ENCODE measurements at regions not wholly inside any gene's neighbourhood (a gene's known extent, or its start where the extent isn't known, plus 50 kb on each side); places are given as distances from the start of the nearest gene placed in this dataset.
"Not testable (repeated sequence)": the region's sequence is repeated elsewhere in the genome, so short reads cannot be mapped to it uniquely, and the experiment has no call there.

- DNase-seq (ENCODE audit: extremely low read depth in 1 of 11, low read depth in 9 of 11, low spot score in 4 of 11) = no peak
Observed at GRCh38 chr14:24744641-24745040, 110.7 kb upstream of the GZMB start.

- no peak for DNase-seq (ENCODE audit: extremely low read depth in 1 of 11, low read depth in 9 of 11, low spot score in 4 of 11)
Observed at GRCh38 chr14:24741871-24742270, 107.9 kb upstream of the GZMB start.

GRCh38 chr14:24735984-24736630 lies 102.1 kb upstream of the GZMB start:
- no peak for DNase-seq (ENCODE audit: extremely low read depth in 1 of 11, low read depth in 9 of 11, low spot score in 4 of 11)

- peak; percentile 27 to 70 (median 48) for DNase-seq (ENCODE audit: extremely low read depth in 1 of 11, low read depth in 9 of 11, low spot score in 4 of 11)
Observed at GRCh38 chr14:24734917-24735500, 101.0 kb upstream of the GZMB start.

- DNase-seq (ENCODE audit: extremely low read depth in 1 of 11, low read depth in 9 of 11, low spot score in 4 of 11) = no peak
Observed at GRCh38 chr14:24726480-24726879, 92.5 kb upstream of the GZMB start.

GRCh38 chr14:24725311-24725710 lies 91.3 kb upstream of the GZMB start:
- DNase-seq (ENCODE audit: extremely low read depth in 1 of 11, low read depth in 9 of 11, low spot score in 4 of 11) = no peak

- DNase-seq (ENCODE audit: extremely low read depth in 1 of 11, low read depth in 9 of 11, low spot score in 4 of 11) = no peak
Observed at GRCh38 chr14:24721775-24722174, 87.8 kb upstream of the GZMB start.

- no peak for DNase-seq (ENCODE audit: extremely low read depth in 1 of 11, low read depth in 9 of 11, low spot score in 4 of 11)
Observed at GRCh38 chr14:24715239-24715638, 81.2 kb upstream of the GZMB start.

- DNase-seq (ENCODE audit: extremely low read depth in 1 of 11, low read depth in 9 of 11, low spot score in 4 of 11) = no peak
Observed at GRCh38 chr14:24713404-24713803, 79.4 kb upstream of the GZMB start.

- DNase-seq (ENCODE audit: extremely low read depth in 1 of 11, low read depth in 9 of 11, low spot score in 4 of 11) = no peak
Observed at GRCh38 chr14:24712909-24713308, 78.9 kb upstream of the GZMB start.

- DNase-seq (ENCODE audit: extremely low read depth in 1 of 11, low read depth in 9 of 11, low spot score in 4 of 11) = no peak
Observed at GRCh38 chr14:24712374-24712773, 78.4 kb upstream of the GZMB start.

- DNase-seq (ENCODE audit: extremely low read depth in 1 of 11, low read depth in 9 of 11, low spot score in 4 of 11) = peak in 9 of 11 donors; percentile 34 to 68 (median 55)
Observed at GRCh38 chr14:24710403-24711112, 76.6 kb upstream of the GZMB start.

- no peak for DNase-seq (ENCODE audit: extremely low read depth in 1 of 11, low read depth in 9 of 11, low spot score in 4 of 11)
Observed at GRCh38 chr14:24708684-24709083, 74.7 kb upstream of the GZMB start.

GRCh38 chr14:24706351-24706750 lies 72.4 kb upstream of the GZMB start:
- DNase-seq (ENCODE audit: extremely low read depth in 1 of 11, low read depth in 9 of 11, low spot score in 4 of 11) = no peak

GRCh38 chr14:24705840-24706239 lies 71.8 kb upstream of the GZMB start:
- DNase-seq (ENCODE audit: extremely low read depth in 1 of 11, low read depth in 9 of 11, low spot score in 4 of 11) = no peak

- DNase-seq (ENCODE audit: extremely low read depth in 1 of 11, low read depth in 9 of 11, low spot score in 4 of 11) = no peak
Observed at GRCh38 chr14:24701062-24701461, 67.1 kb upstream of the GZMB start.

- DNase-seq (ENCODE audit: extremely low read depth in 1 of 11, low read depth in 9 of 11, low spot score in 4 of 11) = no peak
Observed at GRCh38 chr14:24700511-24700910, 66.5 kb upstream of the GZMB start.

GRCh38 chr14:24699052-24699451 lies 65.1 kb upstream of the GZMB start:
- no peak for DNase-seq (ENCODE audit: extremely low read depth in 1 of 11, low read depth in 9 of 11, low spot score in 4 of 11)

- DNase-seq (ENCODE audit: extremely low read depth in 1 of 11, low read depth in 9 of 11, low spot score in 4 of 11) = not testable (repeated sequence)
Observed at GRCh38 chr14:24696280-24696920, 62.4 kb upstream of the GZMB start.

All from renal cortex interstitium (tissue), 11 donors.